Fibroblast of lung (primary cell): ENCODE measurements at regions not wholly inside any gene's neighbourhood (a gene's known extent, or its start where the extent isn't known, plus 50 kb on each side); places are given as distances from the start of the nearest gene placed in this dataset.

Experiments
- DNase-seq, 2 donors: peaks; one replicate each; pipeline versions ENCODE4 v3.0.0 to v3.0.0-alpha.2; 2010; ENCODE audit warnings: low read depth in 2 of 2
- H2AFZ ChIP-seq: 2 replicates; pipeline ENCODE4 v1.5.1; 2012; ENCODE audit warnings: low read length, control low read depth, inconsistent platforms
- H3K27ac ChIP-seq: 2 replicates; pipeline ENCODE4 v1.5.1; 2011; ENCODE audit warnings: low read length, control low read depth; ENCODE audit not compliant: insufficient read depth
- H3K27me3 ChIP-seq: 2 replicates; pipeline ENCODE4 v1.5.1; 2011; ENCODE audit warnings: mild to moderate bottlenecking, low read length; ENCODE audit not compliant: control insufficient read depth, insufficient read depth
- H3K36me3 ChIP-seq: 2 replicates; pipeline ENCODE4 v1.5.1; 2011; ENCODE audit warnings: low read length; ENCODE audit not compliant: control insufficient read depth, insufficient read depth
- H3K4me1 ChIP-seq: 2 replicates; pipeline ENCODE4 v1.5.1; 2011; ENCODE audit warnings: low read length; ENCODE audit not compliant: control insufficient read depth, insufficient read depth; ENCODE audit errors: extremely low read depth
- H3K4me2 ChIP-seq: 2 replicates; pipeline ENCODE4 v1.5.1; 2011; ENCODE audit warnings: low read length, control low read depth; ENCODE audit not compliant: insufficient read depth; ENCODE audit errors: extremely low read depth
- H3K4me3 ChIP-seq, 4 experiments: fragments of 200-600 bp in 1 of 4; sonication (generic) in 1 of 4; replicated peaks in 1 of 4; 2 replicates each; pipeline ENCODE4 v1.5.1; 2011 to 2016; ENCODE audit warnings: low read length in 4 of 4, low read depth in 3 of 4, mild to moderate bottlenecking in 3 of 4, control low read depth in 2 of 4, inconsistent platforms in 1 of 4, mixed read lengths in 1 of 4; ENCODE audit not compliant: insufficient read depth in 1 of 4; ENCODE audit errors: control extremely low read depth in 1 of 4
- H3K79me2 ChIP-seq: 2 replicates; pipeline ENCODE4 v1.5.1; 2012; ENCODE audit warnings: mild to moderate bottlenecking, low read length, inconsistent platforms; ENCODE audit not compliant: control insufficient read depth, insufficient read depth
- H3K9ac ChIP-seq: 2 replicates; pipeline ENCODE4 v1.5.1; 2011; ENCODE audit warnings: mild to moderate bottlenecking, low read length, control low read depth; ENCODE audit not compliant: insufficient read depth
- H3K9me3 ChIP-seq: 2 replicates; pipeline ENCODE4 v1.5.1; 2012; ENCODE audit warnings: low read depth, low read length; ENCODE audit not compliant: control insufficient read depth, insufficient read depth
- H4K20me1 ChIP-seq: 2 replicates; pipeline ENCODE4 v1.5.1; 2011; ENCODE audit warnings: low read length; ENCODE audit not compliant: control insufficient read depth, insufficient read depth; ENCODE audit errors: extremely low read depth
- CTCF ChIP-seq, 2 donors: IDR thresholded peaks in 1 of 2; conservative IDR thresholded peaks in 1 of 2; 1 replicate in 1 of 2; 2 replicates in 1 of 2; pipeline ENCODE4 v1.5.1; 2011 to 2012; ENCODE audit warnings: low read length in 2 of 2, control low read depth in 1 of 2, inconsistent platforms in 1 of 2, low read depth in 1 of 2, mild to moderate bottlenecking in 1 of 2
- EZH2 ChIP-seq: IDR thresholded peaks from 2 replicates; pipeline ENCODE4 v1.5.1; 2012; ENCODE audit warnings: low read length, control low read depth, mild to moderate bottlenecking; ENCODE audit errors: missing control alignments

GRCh38 chr15:38035701-38036100, 101.3 kb downstream of the TMCO5A start:
- Histone ChIP-seq H3K27me3 (no peaks in the 10 kb centered on the region), H3K9me3 (no peaks in the 10 kb centered on the region), H2AFZ (no peak overlapping the region), H4K20me1 (no peaks in the 10 kb centered on the region), H3K4me2 (peak overlapping the region; percentile 8), H3K27ac (no peak overlapping the region), H3K4me1 (peaks cover 7% of the 10 kb centered on the region), H3K36me3 (no peaks in the 10 kb centered on the region), H3K4me3 (no peak overlapping the region), H3K79me2 (no peaks in the 10 kb centered on the region), H3K9ac (no peak overlapping the region)
- DNase-seq: no peak
- TF ChIP-seq EZH2: no peak
- TF ChIP-seq CTCF (conservative IDR thresholded peaks at IDR 0.05 in 1 of 2, IDR thresholded peaks at IDR 0.05 in 1 of 2; ENCODE audit: low read depth in 1 of 2, low read length in 2 of 2): no peak

- no peaks in the 10 kb centered on the region for H3K79me2 ChIP-seq
- peaks cover 11% of the 10 kb centered on the region for H3K4me1 ChIP-seq
- H3K9me3 ChIP-seq: no peaks in the 10 kb centered on the region
- H3K27ac ChIP-seq: no peak overlapping the region
- H3K4me2 ChIP-seq: no peak overlapping the region
- H4K20me1 ChIP-seq: no peaks in the 10 kb centered on the region
- no peaks in the 10 kb centered on the region for H3K27me3 ChIP-seq
- no peak overlapping the region for H3K4me3 ChIP-seq
- no peaks in the 10 kb centered on the region for H3K36me3 ChIP-seq
- no peak overlapping the region for H3K9ac ChIP-seq
- TF ChIP-seq CTCF (conservative IDR thresholded peaks at IDR 0.05 in 1 of 2, IDR thresholded peaks at IDR 0.05 in 1 of 2; ENCODE audit: low read depth in 1 of 2, low read length in 2 of 2) (no peak), EZH2 (no peak)
- no peak for DNase-seq
- H2AFZ ChIP-seq: no peak overlapping the region
Measured at GRCh38 chr15:38036790-38037338, 102.4 kb downstream of the TMCO5A start.

- H3K4me3 ChIP-seq: no peak overlapping the region
- no peak overlapping the region for H3K9ac ChIP-seq
- H2AFZ ChIP-seq: no peak overlapping the region
- peaks cover 14% of the 10 kb centered on the region for H3K4me1 ChIP-seq
- TF ChIP-seq EZH2 (no peak), CTCF (conservative IDR thresholded peaks at IDR 0.05 in 1 of 2, IDR thresholded peaks at IDR 0.05 in 1 of 2; ENCODE audit: low read depth in 1 of 2, low read length in 2 of 2) (no peak)
- peak overlapping the region; percentile 55 for H3K4me2 ChIP-seq
- DNase-seq: peak; percentile 71 to 87
- peak overlapping the region; percentile 56 for H3K27ac ChIP-seq
- H3K9me3 ChIP-seq: no peaks in the 10 kb centered on the region
- H3K27me3 ChIP-seq: no peaks in the 10 kb centered on the region
- no peaks in the 10 kb centered on the region for H3K36me3 ChIP-seq
- no peaks in the 10 kb centered on the region for H4K20me1 ChIP-seq
- H3K79me2 ChIP-seq: no peaks in the 10 kb centered on the region
Measured at GRCh38 chr15:38038659-38039442, 104.4 kb downstream of the TMCO5A start.
